Eye (tissue), 1 donor: ENCODE measurements at regions not wholly inside any gene's neighbourhood (a gene's known extent, or its start where the extent isn't known, plus 50 kb on each side); places are given as distances from the start of the nearest gene placed in this dataset.
A peak's percentile ranks its signal among the peaks of the same experiment; 100 is the strongest.
"Not testable (repeated sequence)": the region's sequence is repeated elsewhere in the genome, so short reads cannot be mapped to it uniquely, and the experiment has no call there.

Source experiments
- DNase-seq: peaks from one replicate; pipeline ENCODE4 v3.0.0-alpha.2; 2015

DNA sequence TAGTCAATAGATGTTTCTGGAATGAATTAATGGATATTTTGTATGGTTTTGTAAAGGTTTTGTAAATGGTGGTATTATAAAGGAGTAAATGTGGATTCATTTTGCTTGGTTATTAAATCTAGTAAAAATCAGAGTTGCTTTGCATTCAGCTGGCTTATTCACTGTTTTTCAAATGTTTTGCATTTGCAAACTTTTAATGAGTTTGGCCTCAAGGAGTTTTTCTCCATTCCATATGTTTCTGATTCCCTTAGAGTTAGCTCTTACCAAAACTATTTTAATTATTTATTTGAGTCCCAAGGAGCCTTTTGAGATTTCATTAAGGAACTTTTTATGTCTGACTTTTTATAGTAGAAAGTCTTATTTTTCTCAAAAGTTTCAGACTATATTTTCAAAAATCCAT lies 992.2 kb downstream of the DIPK2A start:
- peak; percentile 33 for DNase-seq

DNA sequence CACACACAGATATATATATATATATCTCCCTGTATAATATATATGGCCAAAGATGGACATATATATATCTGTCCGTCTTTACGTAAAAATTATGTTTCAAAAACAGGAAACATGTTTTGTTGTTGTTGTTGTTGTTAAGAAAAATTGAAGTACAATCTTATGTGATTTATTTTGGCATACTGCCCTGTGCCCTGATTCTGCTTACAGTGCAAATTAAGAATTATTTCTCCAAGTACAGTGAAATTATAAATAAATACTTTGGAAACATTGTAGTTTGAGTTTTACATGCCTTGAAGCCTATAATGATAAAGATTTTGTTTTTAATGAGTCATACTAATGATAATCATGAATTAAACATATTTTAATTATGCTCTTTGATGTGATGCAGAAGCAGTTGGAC lies 994.9 kb downstream of the DIPK2A start:
- no peak for DNase-seq

DNA sequence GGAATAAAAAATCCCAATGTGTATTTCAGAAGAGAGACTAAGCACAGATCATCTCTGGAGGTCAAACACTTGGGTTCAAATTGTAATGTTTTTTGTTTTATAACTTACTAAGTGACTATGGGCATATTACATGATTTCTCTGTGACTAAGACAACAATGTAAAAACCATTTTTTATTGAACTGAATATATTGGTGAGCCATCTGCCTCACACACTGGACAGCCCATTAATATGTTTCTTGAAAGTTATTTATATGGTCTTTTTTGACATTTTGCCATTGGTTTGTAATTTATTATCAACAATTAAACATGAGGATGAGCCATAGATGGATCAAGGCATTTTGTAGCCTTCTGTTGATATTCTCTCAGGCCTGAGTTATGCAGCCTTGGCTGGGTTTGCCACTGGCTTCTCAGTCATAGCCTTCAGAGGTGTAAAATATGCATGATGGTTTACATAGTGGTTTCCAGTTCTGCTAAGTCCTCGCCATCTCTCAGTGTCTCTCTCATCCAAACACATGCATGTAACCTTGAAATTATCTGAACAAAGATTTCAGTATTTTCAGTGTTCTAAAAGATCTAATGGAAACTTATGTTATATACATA lies 997.2 kb downstream of the DIPK2A start:
- DNase-seq: peak; percentile 9

DNA sequence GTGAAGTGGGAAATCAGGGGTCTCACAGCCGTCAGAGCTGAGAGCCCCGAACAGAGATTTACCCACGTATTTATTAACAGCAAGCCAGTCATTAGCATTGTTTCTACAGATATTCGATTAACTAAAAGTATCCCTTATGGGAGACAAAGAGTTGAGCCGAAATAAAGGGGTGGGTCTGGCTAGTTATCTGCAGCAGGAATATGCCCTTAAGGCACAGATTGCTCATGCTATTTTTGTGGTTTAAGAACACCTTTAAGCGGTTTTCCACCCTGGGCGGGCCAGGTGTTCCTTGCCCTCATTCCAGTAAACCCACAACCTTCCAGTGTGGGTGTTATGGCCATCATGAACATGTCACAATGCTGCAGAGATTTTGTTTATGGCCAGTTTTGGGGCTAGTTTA lies 1012.9 kb downstream of the DIPK2A start:
- DNase-seq: not testable (repeated sequence)

DNA sequence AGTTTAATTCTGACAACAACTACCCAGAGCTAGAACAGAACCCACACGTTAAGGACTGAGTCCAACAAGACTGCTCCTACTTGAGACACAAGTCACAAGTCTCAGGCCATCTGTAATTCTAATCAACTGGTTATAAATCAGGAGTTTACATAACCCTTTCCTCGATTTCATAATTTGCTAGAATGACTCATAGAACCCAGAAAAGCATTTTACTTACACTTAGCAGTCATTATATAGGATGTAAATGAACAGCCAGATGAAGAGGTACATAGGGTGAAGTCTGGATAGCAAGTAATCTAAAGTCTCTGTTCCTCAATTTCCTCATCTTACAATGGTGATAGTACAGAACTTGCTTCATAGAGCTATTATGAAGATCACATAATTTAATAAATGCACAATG lies 1018.2 kb downstream of the DIPK2A start:
- DNase-seq: no peak

DNA sequence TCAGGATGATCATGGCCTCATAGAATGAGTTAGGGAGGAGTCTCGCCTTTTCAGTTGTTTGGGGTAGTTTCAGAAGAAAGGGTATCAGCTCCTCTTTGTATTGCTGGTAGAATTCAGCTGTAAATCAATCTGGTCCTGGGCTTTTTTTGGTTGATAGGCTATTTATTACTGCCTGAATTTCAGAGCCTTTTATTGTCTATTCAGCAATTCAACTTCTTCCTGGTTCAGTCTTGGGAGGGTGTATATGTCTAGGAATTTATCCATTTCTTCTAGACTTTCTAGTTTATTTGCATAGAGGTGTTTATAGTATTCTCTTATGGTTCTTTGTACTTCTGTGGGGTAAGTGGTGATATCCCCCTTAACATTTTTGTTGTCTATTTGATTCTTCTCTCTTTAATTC lies 1024.2 kb downstream of the DIPK2A start:
- DNase-seq: no peak

DNA sequence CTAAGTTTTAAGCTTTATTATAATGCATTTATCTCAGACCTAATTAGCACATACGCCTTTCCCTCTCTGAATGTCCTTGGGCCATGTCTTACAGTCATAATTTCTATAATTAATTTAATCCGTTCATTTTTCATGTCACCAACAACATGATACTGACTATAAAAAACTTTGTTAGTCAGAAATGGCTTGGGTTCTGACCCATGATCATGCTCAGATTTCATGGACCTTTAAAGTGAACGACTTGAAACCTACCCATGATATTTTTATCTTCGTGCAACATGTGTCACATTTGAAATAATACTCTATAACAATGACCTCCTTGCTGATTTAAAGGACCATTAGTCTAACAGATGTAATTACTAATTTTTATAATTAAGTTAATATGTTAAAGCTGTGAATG lies 1033.8 kb downstream of the DIPK2A start:
- no peak for DNase-seq

DNA sequence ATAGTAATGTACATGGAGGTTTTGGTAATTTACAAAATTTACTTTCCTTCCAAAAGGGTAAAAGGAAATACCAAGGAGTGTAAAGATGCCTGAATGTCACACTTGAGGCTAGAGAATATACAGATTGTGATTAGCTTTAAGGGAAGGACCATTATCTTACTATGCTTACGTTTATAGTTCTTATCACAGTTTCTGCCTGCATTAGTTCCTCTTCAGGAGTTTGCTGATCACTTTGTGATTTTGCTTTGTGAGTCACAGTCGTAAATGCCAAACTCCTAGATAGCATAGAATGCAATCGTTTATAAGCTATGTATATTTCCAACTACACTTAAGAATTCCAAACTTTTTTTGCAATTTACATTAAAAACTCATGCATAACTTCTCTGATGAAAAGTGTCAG lies 1034.6 kb downstream of the DIPK2A start:
- no peak for DNase-seq

DNA sequence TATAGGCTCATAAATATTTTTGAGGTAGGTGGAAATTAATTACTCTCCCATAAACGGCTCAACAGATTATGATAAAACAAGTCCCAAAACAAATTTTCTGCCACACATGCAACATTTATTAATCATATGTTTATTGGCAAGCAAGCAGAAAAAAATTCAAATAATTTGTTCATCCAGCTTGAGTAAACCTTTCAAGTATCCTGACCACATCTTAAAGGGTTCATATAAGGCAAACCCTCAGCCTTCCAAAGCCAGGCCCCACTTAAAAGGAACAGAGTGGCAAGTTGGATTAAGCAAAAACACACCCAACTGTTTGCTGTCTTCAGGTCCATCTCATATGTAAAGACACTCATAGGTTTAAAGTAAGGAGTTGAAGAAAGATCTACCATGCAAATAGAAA lies 1042.3 kb downstream of the DIPK2A start:
- DNase-seq: no peak

DNA sequence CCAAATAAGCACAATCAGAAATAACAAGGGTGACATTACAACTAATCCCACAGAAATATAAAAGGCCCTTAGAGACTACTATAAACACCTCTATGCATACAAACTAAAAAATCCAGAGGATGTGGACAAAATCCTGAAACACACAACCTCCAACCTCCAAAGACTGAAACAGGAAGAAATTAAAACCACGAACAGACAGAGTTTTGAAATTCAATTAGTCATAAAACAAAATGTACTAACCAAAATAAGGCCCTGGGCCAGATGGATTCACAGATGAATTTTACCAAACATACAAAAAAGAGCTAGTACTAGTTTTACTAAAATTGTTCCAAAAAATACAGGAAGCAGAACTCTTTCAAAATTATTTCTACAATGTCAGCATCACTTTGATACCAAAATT lies 1043.6 kb downstream of the DIPK2A start:
- DNase-seq: no peak

DNA sequence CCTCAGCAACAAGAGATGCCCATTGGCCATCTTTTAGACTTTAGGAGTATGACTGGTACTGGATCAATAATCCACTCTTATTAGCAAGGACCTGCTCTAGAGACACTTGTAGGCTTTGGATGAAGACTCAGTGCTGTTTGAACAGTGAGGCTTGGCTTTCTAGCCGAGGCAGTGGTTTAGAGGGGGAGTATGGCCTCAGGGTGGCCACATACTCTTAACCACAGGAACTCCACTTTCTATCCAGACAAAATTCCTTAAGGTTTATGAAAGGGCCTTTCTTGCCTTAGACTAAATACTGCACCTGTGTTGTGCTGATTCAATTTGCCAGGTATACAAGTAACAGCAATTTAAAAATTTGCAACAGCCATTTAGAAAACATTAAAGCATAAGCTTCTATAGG lies 1046.3 kb downstream of the DIPK2A start:
- no peak for DNase-seq

DNA sequence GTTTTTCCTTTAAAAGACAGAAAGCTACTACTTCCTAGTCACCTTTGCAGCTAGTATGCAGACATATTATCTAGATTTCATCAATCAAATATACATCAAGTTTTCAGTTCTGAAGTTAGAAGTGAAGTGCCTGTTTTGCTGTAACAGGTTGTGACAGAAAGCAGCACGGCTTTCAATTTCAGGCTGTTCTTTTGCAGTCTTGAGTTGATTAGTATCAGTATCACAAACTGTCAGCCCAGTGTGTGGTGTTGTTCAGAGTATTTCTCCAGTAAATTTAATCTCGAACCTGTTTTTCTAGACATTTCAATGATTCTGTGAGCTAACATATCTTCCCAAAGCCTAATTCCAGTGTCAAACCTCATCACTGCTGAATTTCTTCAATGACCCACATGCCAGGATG lies 1050.8 kb downstream of the DIPK2A start:
- no peak for DNase-seq

DNA sequence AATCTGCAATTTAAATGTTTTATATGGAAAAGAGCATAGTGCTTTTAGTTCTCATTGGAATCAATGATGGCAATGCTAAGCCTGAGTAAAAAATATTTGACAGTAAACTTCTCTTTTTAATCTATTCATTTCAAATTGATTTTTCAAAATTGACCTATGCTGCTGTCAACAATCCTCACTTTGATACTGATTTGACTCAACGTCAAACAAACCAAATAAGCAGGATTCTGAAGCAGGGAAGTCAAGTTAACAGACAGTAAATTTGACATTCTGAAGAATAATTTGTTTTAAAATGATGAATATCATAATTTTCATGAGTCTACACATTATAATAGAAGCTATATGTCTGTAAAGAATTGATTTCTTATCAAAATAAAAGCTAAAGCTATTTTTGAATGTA lies 1053.1 kb downstream of the DIPK2A start:
- DNase-seq: no peak

DNA sequence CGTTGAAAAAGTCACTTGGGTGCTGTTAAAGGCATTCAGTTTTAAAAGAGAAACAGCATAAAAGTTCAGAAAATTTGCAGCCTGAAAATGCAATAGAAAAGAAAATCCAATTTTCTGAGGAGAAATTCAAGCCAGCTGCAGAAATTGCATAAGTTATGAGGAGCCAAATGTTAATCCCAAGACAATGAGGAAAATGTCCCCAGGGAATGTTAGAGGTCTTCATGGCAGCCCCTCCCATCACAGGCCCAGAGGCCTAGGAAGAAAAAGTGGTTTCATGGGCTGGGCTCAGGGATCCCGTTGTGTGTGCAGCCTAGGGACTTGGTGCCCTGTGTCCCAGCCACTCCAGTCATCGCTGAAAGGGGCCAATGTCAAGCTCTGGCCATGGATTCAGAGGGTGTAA lies 1055.6 kb downstream of the DIPK2A start:
- DNase-seq: not testable (repeated sequence)

DNA sequence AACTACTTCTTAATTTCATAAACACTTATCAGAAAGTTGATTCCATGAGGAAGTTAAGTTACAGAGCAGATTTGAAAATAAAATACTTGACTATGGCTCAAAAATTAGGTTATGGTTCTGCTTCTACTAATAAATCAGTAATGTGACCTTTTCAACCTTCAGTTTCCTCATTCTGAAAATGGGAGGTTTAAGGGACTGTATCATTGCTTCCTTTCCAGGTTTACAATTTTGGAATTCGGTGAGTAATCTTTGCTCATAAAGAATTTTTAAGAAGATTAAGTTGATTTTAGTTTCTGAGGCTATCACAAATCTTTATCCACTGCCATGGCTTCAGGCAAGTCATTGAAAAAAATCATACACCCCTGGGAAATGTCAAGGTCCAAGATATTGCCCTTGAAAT lies 1061.2 kb downstream of the DIPK2A start:
- no peak for DNase-seq

DNA sequence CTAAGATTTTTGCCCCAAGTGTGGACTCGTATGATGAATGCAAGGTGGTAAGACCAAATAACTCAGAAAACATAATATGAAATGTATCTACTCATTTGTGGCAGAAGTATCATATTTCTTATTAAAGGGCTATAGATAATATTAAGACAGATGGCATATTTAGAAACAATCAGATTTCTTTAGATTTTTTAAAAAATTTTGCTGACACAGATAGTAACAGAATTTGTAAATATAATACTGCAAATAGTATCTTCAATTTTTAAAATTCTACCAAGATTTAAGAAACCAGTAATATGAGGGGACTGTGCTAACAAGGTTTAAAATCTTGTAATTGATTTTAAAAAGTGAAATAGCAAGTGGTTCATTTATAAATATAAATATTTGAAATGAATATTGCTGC lies 1064.1 kb downstream of the DIPK2A start:
- no peak for DNase-seq

DNA sequence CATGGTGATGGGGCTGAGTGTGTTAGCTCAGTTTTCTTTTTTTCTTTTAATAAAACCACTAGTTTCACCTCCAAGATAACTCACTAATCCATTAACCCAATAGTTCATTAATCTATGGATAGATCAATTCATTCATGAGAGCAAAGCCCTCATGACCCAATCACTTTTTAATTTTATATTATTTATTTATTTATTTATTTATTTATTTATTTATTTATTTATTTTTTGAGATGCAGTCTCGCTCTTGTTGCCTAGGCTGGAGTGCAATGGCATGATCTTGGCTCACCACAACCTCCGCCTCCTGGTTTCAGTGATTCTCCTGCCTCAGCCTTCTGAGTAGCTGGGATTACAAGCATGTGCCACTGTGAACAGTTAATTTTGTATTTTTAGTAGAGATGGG lies 1082.4 kb downstream of the DIPK2A start:
- not testable (repeated sequence) for DNase-seq

DNA sequence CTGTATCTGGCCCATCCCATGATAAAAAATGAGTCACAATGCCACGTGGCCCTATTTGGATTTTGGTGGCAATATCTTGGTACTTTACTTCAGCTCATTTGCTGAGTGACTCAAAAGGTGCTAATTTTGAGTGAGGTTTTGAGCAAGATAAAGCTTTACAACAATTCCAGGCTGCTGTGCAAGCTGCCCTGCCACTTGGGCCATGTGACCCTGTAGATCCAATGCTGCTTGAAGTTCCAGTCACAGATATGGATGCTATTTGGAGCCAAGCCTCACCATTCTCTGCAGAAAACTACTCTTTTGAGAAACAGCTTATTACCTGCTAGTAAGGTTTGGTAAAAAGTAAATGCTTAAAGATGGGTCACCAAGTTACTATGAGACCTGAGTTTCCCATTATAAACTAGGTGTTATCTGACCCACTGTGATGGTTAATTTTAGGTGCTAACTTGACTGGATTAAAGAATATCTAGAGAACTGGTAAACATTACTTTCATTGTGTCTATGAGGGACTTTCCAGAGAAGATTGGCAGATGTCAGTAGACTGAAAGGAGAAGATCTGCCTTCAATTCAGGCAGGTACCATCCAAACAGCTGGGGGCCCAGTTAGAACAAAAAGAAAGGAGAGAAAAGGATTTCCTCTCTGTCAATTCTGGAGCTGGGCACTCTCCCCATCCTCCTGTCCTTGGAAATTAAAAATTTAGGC lies 1083.9 kb downstream of the DIPK2A start:
- DNase-seq: no peak

DNA sequence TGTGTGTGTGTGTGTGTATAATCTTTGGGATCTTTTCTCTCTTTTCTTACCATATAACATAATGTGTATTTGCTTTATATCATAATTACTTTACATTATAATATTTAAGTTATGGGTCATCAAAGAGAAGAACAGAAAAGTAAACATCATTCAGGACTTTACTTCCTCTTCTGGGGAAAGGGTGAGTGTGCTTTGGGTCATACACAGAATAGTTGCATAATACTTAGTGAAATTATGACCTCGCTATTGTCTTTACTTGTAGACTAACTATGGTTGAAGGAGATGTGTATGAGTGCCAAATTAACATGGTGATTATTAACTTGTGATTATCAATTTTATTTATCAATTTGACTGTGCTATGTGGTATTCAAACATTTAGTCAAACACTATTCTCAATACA lies 1086.9 kb downstream of the DIPK2A start:
- DNase-seq: no peak

DNA sequence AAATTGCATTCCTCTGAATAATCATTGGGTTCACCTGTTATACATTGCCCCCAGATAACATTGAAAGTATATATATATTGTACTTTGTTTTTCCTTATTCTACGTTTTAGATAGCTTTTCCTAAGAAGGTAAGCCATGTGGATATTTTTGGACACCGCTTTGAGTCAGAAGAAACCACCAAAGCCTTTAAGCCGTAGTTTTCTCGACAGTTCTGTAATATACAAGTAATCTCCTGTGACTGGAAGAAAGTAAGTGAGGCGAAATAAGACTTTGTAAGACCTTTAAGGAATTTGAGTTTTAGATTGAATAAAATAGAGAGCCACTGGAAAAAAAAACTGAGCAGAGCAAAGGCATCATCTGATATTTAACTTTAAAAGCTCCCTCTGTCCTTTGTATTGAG lies 1092.0 kb downstream of the DIPK2A start:
- no peak for DNase-seq

DNA sequence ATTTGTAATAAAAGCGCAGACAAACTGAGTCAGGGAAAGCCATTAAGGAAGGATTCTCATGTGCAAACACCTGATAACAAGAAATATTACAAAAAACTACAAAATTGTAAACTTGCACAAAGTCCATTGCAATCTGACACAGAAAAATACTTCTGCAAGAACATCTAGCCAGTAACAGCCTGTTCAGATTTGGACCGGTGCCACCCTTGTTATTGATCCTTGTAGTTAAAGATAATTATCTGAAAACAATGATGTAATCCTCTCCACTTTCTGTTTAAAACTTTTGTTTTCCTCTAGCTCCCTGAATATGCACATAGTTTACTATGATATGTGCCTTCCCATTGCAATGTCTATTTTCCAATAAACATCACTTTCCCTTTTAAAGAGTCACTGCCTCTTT lies 1090.2 kb downstream of the PLOD2 start:
- no peak for DNase-seq

DNA sequence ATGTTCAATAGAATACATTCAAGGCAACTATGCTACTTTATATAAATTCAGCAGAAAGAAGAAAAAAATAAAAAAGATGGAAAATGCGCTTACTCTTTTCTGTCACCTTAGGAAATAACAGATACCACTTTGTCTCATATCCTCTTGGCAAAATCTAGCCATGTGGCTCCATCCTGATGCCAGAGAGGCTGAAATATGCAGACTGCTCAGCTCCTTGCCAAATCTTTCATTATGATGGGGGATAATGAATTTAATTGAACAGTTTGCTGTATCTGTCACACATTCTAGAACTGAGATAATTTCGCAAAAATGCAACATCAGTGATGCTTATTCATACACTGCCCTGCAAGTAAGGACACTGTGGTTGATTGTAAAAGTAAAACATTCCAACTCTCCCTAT lies 1081.5 kb downstream of the PLOD2 start:
- DNase-seq: no peak

DNA sequence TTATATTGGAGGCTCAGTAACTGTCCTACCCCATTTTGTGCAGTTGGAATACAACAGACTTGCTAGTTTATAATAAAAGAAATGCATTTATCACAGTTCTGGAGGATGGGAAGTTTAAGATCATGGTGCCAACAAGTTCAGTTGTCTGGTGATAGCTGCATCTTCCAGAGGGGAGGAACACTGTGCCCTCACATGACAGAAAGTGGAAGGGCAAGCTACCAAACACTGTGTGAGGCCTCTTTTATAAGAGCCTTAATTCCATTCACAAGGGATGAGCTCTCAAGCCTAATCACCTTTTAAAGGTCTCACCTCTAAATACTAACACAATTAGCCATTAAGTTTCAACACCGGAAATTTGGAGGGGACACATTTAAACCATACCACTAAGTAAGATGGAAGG lies 1073.9 kb downstream of the PLOD2 start:
- no peak for DNase-seq

DNA sequence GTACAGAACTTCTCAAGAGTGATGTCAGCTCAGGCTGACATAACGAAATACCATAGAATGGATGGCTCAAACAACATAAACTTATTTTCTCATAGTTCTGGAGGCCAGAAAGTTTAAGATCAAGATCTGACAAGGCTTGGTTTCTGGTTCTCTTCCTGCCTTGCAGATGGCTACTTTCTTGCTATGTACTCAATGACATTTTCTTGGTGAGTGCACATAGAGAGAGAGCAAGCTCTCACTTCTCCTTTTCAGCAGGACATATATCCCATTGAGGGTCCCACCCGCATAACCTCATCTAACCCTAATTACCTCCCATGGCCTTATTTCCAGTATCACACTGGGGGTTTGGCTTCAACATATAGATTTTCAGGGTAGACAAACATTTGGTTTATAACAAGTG lies 1072.1 kb downstream of the PLOD2 start:
- no peak for DNase-seq

DNA sequence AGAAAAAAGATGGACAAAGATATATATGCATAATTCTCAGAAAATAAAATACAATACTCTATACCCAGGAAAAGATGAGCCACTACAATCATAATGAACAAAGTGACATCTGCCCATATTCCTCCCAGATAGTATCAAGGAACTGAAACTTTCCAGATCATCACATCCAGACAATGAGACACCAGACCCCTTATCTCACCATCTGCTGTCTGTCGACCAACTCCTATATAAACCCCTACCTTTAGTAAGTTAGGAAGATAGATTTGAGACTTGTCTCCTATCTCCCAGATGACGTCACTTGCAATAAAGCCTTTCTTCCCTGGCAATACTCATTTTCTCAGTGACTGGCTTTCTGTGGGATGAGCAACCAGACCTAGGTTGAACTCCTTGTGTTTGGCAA lies 1071.6 kb downstream of the PLOD2 start:
- no peak for DNase-seq
